Ovary (tissue), 7 donors: ENCODE measurements at regions not wholly inside any gene's neighbourhood (a gene's known extent, or its start where the extent isn't known, plus 50 kb on each side); places are given as distances from the start of the nearest gene placed in this dataset.

Source experiments
- DNase-seq, 5 donors: peaks; one replicate each; pipeline ENCODE4 v3.0.0-alpha.2; 2019 to 2020
- H3K27ac ChIP-seq, 2 donors: fragments of 200-600 bp; one replicate each; pipeline versions ENCODE4 v1.5.1 to v1.8.0; 2019 to 2022
- H3K27me3 ChIP-seq: fragments of 200-600 bp; one replicate; pipeline ENCODE4 v1.8.0; 2022
- H3K36me3 ChIP-seq: fragments of 200-600 bp; sonication (generic); one replicate; pipeline ENCODE4 v1.5.1; 2019
- H3K4me1 ChIP-seq: one replicate; pipeline ENCODE4 v1.8.1; 2013; ENCODE audit warnings: mild to moderate bottlenecking, moderate library complexity; ENCODE audit not compliant: insufficient read depth
- H3K4me3 ChIP-seq: fragments of 200-600 bp; sonication (generic); one replicate; pipeline ENCODE4 v1.5.1; 2017
- H3K9me3 ChIP-seq, 2 donors: fragments of 200-600 bp in 1 of 2; sonication (generic) in 1 of 2; one replicate each; pipeline versions ENCODE4 v1.5.1 to v1.8.1; 2013 to 2019; ENCODE audit warnings: mild to moderate bottlenecking in 1 of 2, moderate library complexity in 1 of 2
- CTCF ChIP-seq, 3 donors: fragments of 450-650 bp in 2 of 3; fragments of 200-600 bp in 1 of 3; IDR thresholded peaks; one replicate each; pipeline versions ENCODE4 v1.5.1 to v1.8.0; 2016 to 2022; ENCODE audit warnings: antibody characterized with exemption in 3 of 3, mild to moderate bottlenecking in 1 of 3
- EP300 ChIP-seq: sonication (generic); formaldehyde crosslinking; IDR thresholded peaks from one replicate; pipeline ENCODE4 v1.6.1; 2017; ENCODE audit warnings: antibody characterized with exemption
- POLR2A ChIP-seq: fragments of 450-650 bp; IDR thresholded peaks from one replicate; pipeline ENCODE4 v1.6.1; 2017; ENCODE audit warnings: antibody characterized with exemption, mild to moderate bottlenecking, moderate library complexity
- WGBS, 3 donors: extraction: QIAGEN DNeasy Blood & Tissue Kit in 1 of 3; methylation state at CpG; one replicate each; pipeline versions ENCODE4 v1.1.5 to v1.1.7; 2013 to 2017; 5-methylcytosine and 5-hydroxymethylcytosine counted together
- intact Hi-C, 4 donors: fragments of 100-400 bp; cut with DNase I; formaldehyde crosslinking; loops; one replicate each; pipeline versions ENCODE4 v1.11.0 to v1.15.1; 2022 to 2023
- donor health status: DM: no; HTN: no; CAD: no; lungs with moderate emphysema.
- donor health status: DM: no; HTN: no; CAD: no.
- donor health status: Bipolar disorder and iron deficiency.
- donor health status: DM: no; HTN: no; CAD: no.
- donor health status: DM: yes; HTN: yes; CAD: no.

DNA sequence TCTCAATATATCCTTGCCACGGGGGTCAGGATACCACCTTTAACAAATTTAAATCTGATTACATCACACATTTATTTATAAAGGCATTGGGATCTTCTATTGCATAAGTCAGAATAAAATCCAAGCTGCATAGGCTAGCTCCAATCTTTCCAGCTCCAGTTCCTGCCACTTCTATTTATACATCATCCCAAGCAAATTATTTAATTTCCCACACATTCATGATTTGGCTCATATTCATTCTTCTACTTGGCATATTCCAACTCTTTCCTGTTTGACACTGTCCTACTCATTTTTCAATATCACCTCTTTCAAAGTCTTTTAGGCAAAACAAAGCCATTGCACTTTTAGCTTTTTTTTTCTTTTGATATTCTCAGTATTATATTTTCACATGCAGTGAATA lies 579.0 kb upstream of the FZD8 start:
- DNase-seq = no peak
- Histone ChIP-seq H3K9me3 (no peaks in the 10 kb centered on the region), H3K27ac (no peak overlapping the region), H3K4me1 (no peaks in the 10 kb centered on the region), H3K36me3 (no peaks in the 10 kb centered on the region), H3K4me3 (no peak overlapping the region), H3K27me3 (no peaks in the 10 kb centered on the region)
- intact Hi-C loops = no loop called here
- WGBS, 3 donors = 59 to 81% (median 67%) methylated on average over 1 of the region's 1 CpG
- TF ChIP-seq CTCF (IDR thresholded peaks at IDR 0.05) = no peak
- TF ChIP-seq EP300 = no peak
- TF ChIP-seq POLR2A = no peak

GRCh38 chr10:36220151-36220550 lies 578.1 kb upstream of the FZD8 start:
- Histone ChIP-seq H3K9me3 (no peaks in the 10 kb centered on the region), H3K36me3 (no peaks in the 10 kb centered on the region), H3K27ac (no peak overlapping the region), H3K4me3 (no peak overlapping the region), H3K27me3 (no peaks in the 10 kb centered on the region), H3K4me1 (no peaks in the 10 kb centered on the region)
- WGBS, 3 donors = 74 to 93% (median 86%) methylated on average over 1 of the region's 1 CpG
- intact Hi-C loops = no loop called here
- DNase-seq = no peak
- TF ChIP-seq POLR2A = no peak
- TF ChIP-seq CTCF (IDR thresholded peaks at IDR 0.05) = no peak
- TF ChIP-seq EP300 = no peak

- peaks cover 0 to 4% of the 10 kb centered on the region in 2 donors for H3K9me3 ChIP-seq
- no peak overlapping the region for H3K27ac ChIP-seq
- WGBS, 3 donors = 89 to 95% (median 93%) methylated on average over 2 of the region's 2 CpGs
- intact Hi-C loops = no loop called here
- no peaks in the 10 kb centered on the region for H3K4me1 ChIP-seq
- DNase-seq = no peak
- no peaks in the 10 kb centered on the region for H3K27me3 ChIP-seq
- no peaks in the 10 kb centered on the region for H3K36me3 ChIP-seq
- no peak overlapping the region for H3K4me3 ChIP-seq
- TF ChIP-seq POLR2A = no peak
- TF ChIP-seq CTCF (IDR thresholded peaks at IDR 0.05) = no peak
- TF ChIP-seq EP300 = no peak
These were observed 569.8 kb upstream of the FZD8 start for GRCh38 chr10:36211856-36212255.

GRCh38 chr10:36209480-36209879 lies 567.4 kb upstream of the FZD8 start:
- TF ChIP-seq EP300 = no peak
- TF ChIP-seq POLR2A = no peak
- TF ChIP-seq CTCF (IDR thresholded peaks at IDR 0.05) = no peak
- Histone ChIP-seq H3K27ac (no peak overlapping the region), H3K4me1 (no peaks in the 10 kb centered on the region), H3K9me3 (peaks cover 0 to 4% of the 10 kb centered on the region in 2 donors), H3K4me3 (no peak overlapping the region), H3K27me3 (no peaks in the 10 kb centered on the region), H3K36me3 (no peaks in the 10 kb centered on the region)
- 72 to 84% (median 82%) methylated on average over 5 of the region's 5 CpGs for WGBS, 3 donors
- no peak for DNase-seq
- intact Hi-C loops = no loop called here

DNA sequence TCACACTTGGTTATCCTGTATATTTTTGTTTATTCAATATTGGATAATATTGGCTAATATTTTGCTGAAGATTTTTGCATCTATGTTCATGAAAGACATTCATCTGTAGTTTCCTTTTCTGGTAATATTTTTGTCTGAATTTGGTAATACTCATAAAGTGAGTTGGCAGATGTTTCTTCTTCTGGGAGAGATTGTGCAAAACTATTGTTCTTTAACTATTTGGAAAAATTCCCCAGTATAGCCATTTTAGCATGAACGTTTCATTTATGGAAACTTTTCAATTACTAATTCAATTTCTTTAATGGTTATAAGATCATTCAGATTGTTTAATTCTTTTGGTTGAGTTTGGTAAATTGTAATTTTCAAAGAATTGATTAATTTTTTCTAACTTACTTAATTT lies 560.8 kb upstream of the FZD8 start:
- Histone ChIP-seq H3K27me3 (no peaks in the 10 kb centered on the region), H3K4me3 (no peak overlapping the region), H3K27ac (no peak overlapping the region), H3K4me1 (no peaks in the 10 kb centered on the region), H3K36me3 (no peaks in the 10 kb centered on the region), H3K9me3 (no peaks in the 10 kb centered on the region)
- TF ChIP-seq CTCF (IDR thresholded peaks at IDR 0.05) (no peak), EP300 (no peak), POLR2A (no peak)
- intact Hi-C loops = no loop called here
- no peak for DNase-seq
- WGBS, 3 donors = 20 to 24% (median 23%) methylated on average over 1 of the region's 1 CpG
